ENCODE measurements at regions not wholly inside any gene's neighbourhood (a gene's known extent, or its start where the extent isn't known, plus 50 kb on each side); places are given as distances from the start of the nearest gene placed in this dataset.

DNA sequence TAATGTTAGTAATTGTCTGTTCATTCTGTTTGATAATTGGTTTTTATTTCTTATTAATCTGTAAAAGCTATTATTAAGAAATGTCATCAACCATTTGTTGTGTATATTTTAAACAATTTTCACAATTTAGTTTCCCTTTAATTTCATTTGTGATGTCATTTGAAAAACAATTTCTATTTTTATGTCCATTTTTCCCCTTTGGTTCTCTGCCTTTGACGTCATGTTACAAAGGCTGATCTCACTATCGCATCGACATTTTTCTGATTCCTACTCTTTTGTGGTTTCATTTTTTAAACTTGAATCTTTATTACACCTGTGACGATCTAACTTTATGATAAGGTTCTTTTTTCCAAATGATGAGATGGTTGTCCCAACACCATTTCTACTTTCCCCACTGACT lies 191.0 kb upstream of the ZNF507 start:
- no peaks in the 10 kb centered on the region for H3K27me3 Mint-ChIP-seq (ENCODE audit: low read depth)
- peaks cover 10% of the 10 kb centered on the region for H3K9me3 Mint-ChIP-seq
- no peak overlapping the region for H3K27ac Mint-ChIP-seq
- H3K4me3 Mint-ChIP-seq, result no peak overlapping the region
- no peaks in the 10 kb centered on the region for H3K36me3 Mint-ChIP-seq (ENCODE audit: low read depth)
- H3K4me1 Mint-ChIP-seq (ENCODE audit: low read depth), result no peaks in the 10 kb centered on the region

- Mint-ChIP-seq H3K4me1 (ENCODE audit: low read depth) (no peaks in the 10 kb centered on the region), H3K27ac (no peak overlapping the region)
Observed at GRCh38 chr19:32164384-32164992, 180.9 kb upstream of the ZNF507 start.

GRCh38 chr19:32165141-32165540 lies 180.3 kb upstream of the ZNF507 start:
- Mint-ChIP-seq H3K4me1 (ENCODE audit: low read depth) (no peaks in the 10 kb centered on the region), H3K9me3 (no peaks in the 10 kb centered on the region), H3K36me3 (ENCODE audit: low read depth) (no peaks in the 10 kb centered on the region), H3K4me3 (no peak overlapping the region), H3K27me3 (ENCODE audit: low read depth) (no peaks in the 10 kb centered on the region), H3K27ac (no peak overlapping the region)

More at GRCh38 chr19:32164384-32164992, 180.9 kb upstream of the ZNF507 start:
- Mint-ChIP-seq H3K9me3 (no peaks in the 10 kb centered on the region), H3K27me3 (ENCODE audit: low read depth) (no peaks in the 10 kb centered on the region), H3K36me3 (ENCODE audit: low read depth) (no peaks in the 10 kb centered on the region), H3K4me3 (no peak overlapping the region)

DNA sequence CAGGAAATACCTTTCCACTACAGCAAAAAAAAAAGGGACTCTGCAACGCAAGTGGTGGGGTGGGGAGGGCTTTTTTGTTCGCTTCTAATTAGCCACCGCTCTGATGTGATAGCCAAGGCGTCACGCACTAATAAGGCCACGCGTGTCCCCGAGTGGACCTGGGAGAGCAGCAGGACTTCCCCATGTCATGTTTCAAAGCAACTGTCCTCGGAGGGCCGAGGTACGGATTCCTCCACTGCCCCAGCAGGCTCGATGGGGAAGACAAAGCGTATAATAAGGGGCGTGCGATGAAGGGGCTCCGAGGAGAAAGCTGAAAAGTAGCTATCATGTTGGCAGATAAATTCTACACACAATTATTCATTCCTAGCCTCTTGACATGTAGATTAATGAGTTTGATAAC lies 179.7 kb upstream of the ZNF507 start:
- H3K9me3 Mint-ChIP-seq, result no peaks in the 10 kb centered on the region

DNA sequence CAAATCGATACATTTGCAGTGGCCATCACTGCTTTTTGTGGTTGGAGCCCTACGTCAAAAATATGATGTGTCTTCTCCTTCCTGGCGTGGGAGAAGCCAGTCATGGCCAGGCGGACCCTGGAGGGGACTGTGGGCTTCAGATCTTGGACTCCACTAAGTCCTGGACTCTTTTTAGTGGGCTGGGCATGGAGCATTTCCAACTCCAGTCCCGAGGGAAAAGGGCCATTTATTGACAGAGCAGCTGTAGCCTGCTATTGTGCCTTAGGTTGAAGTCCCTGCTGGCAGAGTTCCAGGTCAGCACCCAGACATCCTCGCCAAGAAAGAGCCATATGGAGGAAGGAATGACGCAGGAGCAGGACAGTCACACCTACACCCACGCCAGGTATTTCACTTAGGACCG lies 179.2 kb upstream of the ZNF507 start:
- H3K4me1 Mint-ChIP-seq (ENCODE audit: low read depth), result no peaks in the 10 kb centered on the region
- no peaks in the 10 kb centered on the region for H3K9me3 Mint-ChIP-seq
- no peaks in the 10 kb centered on the region for H3K27me3 Mint-ChIP-seq (ENCODE audit: low read depth)
- H3K27ac Mint-ChIP-seq, result no peak overlapping the region
- H3K4me3 Mint-ChIP-seq, result no peak overlapping the region
- H3K36me3 Mint-ChIP-seq (ENCODE audit: low read depth), result no peaks in the 10 kb centered on the region

More for the DNA sequence above, 179.7 kb upstream of the ZNF507 start:
- H3K36me3 Mint-ChIP-seq (ENCODE audit: low read depth), result no peaks in the 10 kb centered on the region
- no peaks in the 10 kb centered on the region for H3K27me3 Mint-ChIP-seq (ENCODE audit: low read depth)
- no peak overlapping the region for H3K4me3 Mint-ChIP-seq
- H3K27ac Mint-ChIP-seq, result no peak overlapping the region
- no peaks in the 10 kb centered on the region for H3K4me1 Mint-ChIP-seq (ENCODE audit: low read depth)

DNA sequence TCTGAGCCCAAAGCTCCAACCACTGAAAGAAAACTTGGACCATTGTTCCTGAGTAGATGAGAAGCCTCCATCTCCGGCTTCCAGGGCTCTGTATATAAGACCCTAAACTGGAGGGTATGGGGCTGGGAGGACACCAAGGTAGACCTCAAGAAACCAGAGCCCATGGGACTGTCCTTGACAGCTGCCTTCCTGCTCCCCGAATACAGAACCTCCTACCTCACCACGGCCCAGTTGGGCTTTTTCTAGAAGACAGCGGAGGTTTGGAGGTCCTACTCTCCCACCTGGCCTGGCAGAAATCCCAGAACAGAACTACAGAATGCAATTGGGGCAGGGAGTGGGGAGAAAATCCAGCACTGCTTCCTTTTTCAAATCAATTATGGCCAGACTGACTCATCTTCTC lies 177.3 kb upstream of the ZNF507 start:
- Mint-ChIP-seq H3K27me3 (ENCODE audit: low read depth) (no peaks in the 10 kb centered on the region), H3K9me3 (no peaks in the 10 kb centered on the region), H3K4me3 (no peak overlapping the region), H3K36me3 (ENCODE audit: low read depth) (no peaks in the 10 kb centered on the region), H3K27ac (no peak overlapping the region), H3K4me1 (ENCODE audit: low read depth) (no peaks in the 10 kb centered on the region)

- Mint-ChIP-seq H3K9me3 (no peaks in the 10 kb centered on the region), H3K27me3 (ENCODE audit: low read depth) (no peaks in the 10 kb centered on the region), H3K27ac (no peak overlapping the region), H3K4me3 (no peak overlapping the region), H3K36me3 (ENCODE audit: low read depth) (no peaks in the 10 kb centered on the region), H3K4me1 (ENCODE audit: low read depth) (no peaks in the 10 kb centered on the region)
Observed at GRCh38 chr19:32168606-32169005, 176.8 kb upstream of the ZNF507 start.

DNA sequence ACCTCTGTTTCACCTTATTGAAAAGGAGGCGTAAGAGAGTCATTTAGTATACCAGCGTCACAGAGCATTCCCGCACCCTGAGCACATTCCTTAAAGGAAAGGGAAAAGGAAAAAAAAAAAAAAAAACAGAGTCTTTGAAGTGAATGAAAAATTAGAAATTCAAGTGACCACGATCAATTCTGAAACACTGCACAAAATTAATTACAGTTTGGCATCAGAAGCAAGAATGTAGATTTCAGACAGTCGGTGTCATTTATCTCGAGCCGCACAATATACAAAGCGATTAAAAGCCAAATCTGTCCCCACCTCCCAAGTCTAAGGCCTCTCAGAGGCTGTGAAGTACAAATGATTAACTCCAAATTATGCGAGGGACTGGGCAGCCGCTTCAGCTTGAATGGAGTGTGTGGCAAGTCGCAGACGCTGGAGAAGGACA lies 173.7 kb upstream of the ZNF507 start:
- no peak overlapping the region for H3K27ac Mint-ChIP-seq
- no peaks in the 10 kb centered on the region for H3K36me3 Mint-ChIP-seq (ENCODE audit: low read depth)
- no peaks in the 10 kb centered on the region for H3K27me3 Mint-ChIP-seq (ENCODE audit: low read depth)
- H3K9me3 Mint-ChIP-seq, result no peaks in the 10 kb centered on the region
- no peaks in the 10 kb centered on the region for H3K4me1 Mint-ChIP-seq (ENCODE audit: low read depth)
- H3K4me3 Mint-ChIP-seq, result no peak overlapping the region

GRCh38 chr19:32172566-32173160 lies 172.7 kb upstream of the ZNF507 start:
- Mint-ChIP-seq H3K36me3 (ENCODE audit: low read depth) (no peaks in the 10 kb centered on the region), H3K4me1 (ENCODE audit: low read depth) (no peaks in the 10 kb centered on the region), H3K27me3 (ENCODE audit: low read depth) (no peaks in the 10 kb centered on the region), H3K4me3 (no peak overlapping the region), H3K9me3 (no peaks in the 10 kb centered on the region), H3K27ac (no peak overlapping the region)

DNA sequence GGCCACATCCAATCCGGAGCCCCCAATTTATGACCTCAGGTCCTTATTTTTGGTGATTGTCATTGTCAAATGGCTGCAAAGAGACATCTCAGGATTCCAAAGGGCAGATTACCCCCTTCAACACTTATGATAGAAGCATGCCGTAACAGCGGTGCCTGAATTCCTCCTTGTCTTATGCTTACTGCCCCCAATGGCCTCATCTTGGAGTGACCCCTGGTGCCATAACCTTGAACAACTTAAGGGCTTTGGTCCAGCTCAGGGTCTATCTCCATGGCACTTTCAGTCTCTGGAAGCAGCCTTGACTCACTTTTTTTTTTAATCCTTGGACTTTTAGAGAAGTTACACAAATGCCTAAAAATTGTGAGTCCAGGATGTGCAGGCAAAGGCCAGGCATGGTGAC lies 171.6 kb upstream of the ZNF507 start:
- H3K4me3 Mint-ChIP-seq, result no peak overlapping the region
- no peaks in the 10 kb centered on the region for H3K27me3 Mint-ChIP-seq (ENCODE audit: low read depth)
- H3K36me3 Mint-ChIP-seq (ENCODE audit: low read depth), result no peaks in the 10 kb centered on the region
- no peaks in the 10 kb centered on the region for H3K9me3 Mint-ChIP-seq
- H3K4me1 Mint-ChIP-seq (ENCODE audit: low read depth), result no peaks in the 10 kb centered on the region
- H3K27ac Mint-ChIP-seq, result no peak overlapping the region

DNA sequence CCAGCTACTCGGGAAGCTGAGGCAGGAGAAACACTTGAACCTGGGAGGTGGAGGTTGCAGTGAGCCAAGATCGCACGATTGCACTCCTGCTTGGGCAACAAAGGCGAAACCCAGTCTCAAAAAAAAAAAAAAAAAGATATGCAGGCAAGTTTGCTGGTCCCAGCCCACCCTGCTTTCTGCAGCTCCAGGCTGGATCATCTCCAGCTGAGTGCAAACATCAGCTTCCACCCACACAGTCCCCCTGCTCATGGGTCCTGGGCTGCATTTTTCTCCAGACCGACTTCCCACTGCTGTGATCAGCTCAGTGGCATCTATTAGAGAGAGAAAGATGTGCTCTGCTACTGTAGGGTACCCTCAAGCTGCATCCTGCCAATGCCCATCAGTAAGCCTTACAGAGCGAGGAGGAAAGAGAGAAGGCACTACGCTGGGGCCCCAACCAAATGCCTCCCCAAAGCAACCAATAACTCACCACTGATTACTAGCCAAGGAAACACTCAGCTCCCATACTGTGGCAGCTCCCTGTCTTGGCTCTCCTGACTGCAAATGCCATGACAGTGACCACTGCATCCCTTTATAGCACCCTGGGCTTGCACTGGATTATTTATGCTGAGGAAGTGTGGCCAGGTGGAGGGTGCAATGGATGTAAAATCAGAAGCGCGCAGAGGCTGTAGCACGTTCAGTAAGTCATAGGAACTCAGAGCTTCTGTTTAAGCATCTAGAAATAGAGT lies 170.9 kb upstream of the ZNF507 start:
- H3K4me1 Mint-ChIP-seq (ENCODE audit: low read depth), result no peaks in the 10 kb centered on the region
- H3K4me3 Mint-ChIP-seq, result no peak overlapping the region
- H3K27me3 Mint-ChIP-seq (ENCODE audit: low read depth), result no peaks in the 10 kb centered on the region
- no peaks in the 10 kb centered on the region for H3K9me3 Mint-ChIP-seq
- no peaks in the 10 kb centered on the region for H3K36me3 Mint-ChIP-seq (ENCODE audit: low read depth)
- H3K27ac Mint-ChIP-seq, result no peak overlapping the region

- H3K4me3 Mint-ChIP-seq, result no peak overlapping the region
- H3K9me3 Mint-ChIP-seq, result no peaks in the 10 kb centered on the region
- H3K36me3 Mint-ChIP-seq (ENCODE audit: low read depth), result no peaks in the 10 kb centered on the region
- no peaks in the 10 kb centered on the region for H3K4me1 Mint-ChIP-seq (ENCODE audit: low read depth)
- no peaks in the 10 kb centered on the region for H3K27me3 Mint-ChIP-seq (ENCODE audit: low read depth)
- no peak overlapping the region for H3K27ac Mint-ChIP-seq
Observed at GRCh38 chr19:32176591-32176990, 168.8 kb upstream of the ZNF507 start.

GRCh38 chr19:32177686-32178085 lies 167.7 kb upstream of the ZNF507 start:
- Mint-ChIP-seq H3K4me3 (no peak overlapping the region), H3K27me3 (ENCODE audit: low read depth) (no peaks in the 10 kb centered on the region), H3K9me3 (no peaks in the 10 kb centered on the region), H3K4me1 (ENCODE audit: low read depth) (no peaks in the 10 kb centered on the region), H3K36me3 (ENCODE audit: low read depth) (no peaks in the 10 kb centered on the region), H3K27ac (no peak overlapping the region)

DNA sequence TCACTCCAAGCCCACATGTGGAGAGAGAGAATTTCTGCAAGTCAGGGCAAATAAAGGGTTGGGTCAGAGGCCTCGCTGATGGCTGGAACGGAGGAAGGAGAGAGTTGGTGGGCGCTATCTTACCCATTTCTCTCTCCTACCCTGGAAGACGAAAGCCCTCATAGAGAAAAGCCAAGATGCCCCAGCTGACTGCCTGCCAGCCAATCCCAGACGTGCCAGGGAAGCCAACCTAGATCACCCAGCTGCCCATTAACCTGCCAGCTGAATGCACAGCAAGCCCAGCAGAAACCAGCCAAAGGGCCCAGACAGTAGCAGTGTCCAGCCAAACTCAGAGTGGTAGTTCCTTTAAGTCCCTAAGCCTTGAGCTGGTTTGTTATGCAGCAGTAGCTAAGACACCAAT lies 167.0 kb upstream of the ZNF507 start:
- Mint-ChIP-seq H3K4me1 (ENCODE audit: low read depth) (no peaks in the 10 kb centered on the region), H3K36me3 (ENCODE audit: low read depth) (no peaks in the 10 kb centered on the region), H3K27me3 (ENCODE audit: low read depth) (no peaks in the 10 kb centered on the region), H3K4me3 (no peak overlapping the region), H3K27ac (no peak overlapping the region), H3K9me3 (no peaks in the 10 kb centered on the region)

GRCh38 chr19:32178956-32179355 lies 166.5 kb upstream of the ZNF507 start:
- H3K36me3 Mint-ChIP-seq (ENCODE audit: low read depth), result no peaks in the 10 kb centered on the region
- no peak overlapping the region for H3K27ac Mint-ChIP-seq
- H3K9me3 Mint-ChIP-seq, result no peaks in the 10 kb centered on the region
- no peaks in the 10 kb centered on the region for H3K27me3 Mint-ChIP-seq (ENCODE audit: low read depth)
- H3K4me3 Mint-ChIP-seq, result no peak overlapping the region
- no peaks in the 10 kb centered on the region for H3K4me1 Mint-ChIP-seq (ENCODE audit: low read depth)
